NOMO-1 treated with DMSO at 0.1 percent for 48 hours (cell line): ENCODE measurements at regions not wholly inside any gene's neighbourhood (a gene's known extent, or its start where the extent isn't known, plus 50 kb on each side); places are given as distances from the start of the nearest gene placed in this dataset.

ENCODE experiments used
- DNase-seq: peaks from one replicate; lab custom pipeline; 2025; ENCODE audit not compliant: unreplicated experiment; lab: John Stamatoyannopoulos, UW

DNA sequence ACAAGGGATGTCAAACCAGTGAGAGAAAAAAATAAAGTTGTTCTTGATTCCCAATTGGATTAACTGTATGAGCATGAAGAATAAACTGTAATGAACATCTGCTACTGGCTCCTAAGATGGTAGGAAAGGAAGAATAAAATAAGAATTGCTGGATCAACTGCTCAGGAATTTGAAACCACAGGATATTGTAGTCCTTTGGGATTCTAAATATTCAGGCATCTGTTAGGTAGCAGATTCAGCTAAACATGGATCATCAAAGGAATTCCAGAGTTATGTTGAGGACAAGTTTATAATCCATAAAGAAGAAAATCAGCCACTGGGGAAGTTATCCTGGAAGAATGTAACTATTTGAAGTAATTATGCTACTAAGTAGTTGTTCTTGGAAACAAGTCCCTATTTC is 65.8 kb downstream of the ISL1 start:
- no peak for DNase-seq

- DNase-seq: no peak
Measured at GRCh38 chr5:51452562-51452961, 69.3 kb downstream of the ISL1 start.

DNA sequence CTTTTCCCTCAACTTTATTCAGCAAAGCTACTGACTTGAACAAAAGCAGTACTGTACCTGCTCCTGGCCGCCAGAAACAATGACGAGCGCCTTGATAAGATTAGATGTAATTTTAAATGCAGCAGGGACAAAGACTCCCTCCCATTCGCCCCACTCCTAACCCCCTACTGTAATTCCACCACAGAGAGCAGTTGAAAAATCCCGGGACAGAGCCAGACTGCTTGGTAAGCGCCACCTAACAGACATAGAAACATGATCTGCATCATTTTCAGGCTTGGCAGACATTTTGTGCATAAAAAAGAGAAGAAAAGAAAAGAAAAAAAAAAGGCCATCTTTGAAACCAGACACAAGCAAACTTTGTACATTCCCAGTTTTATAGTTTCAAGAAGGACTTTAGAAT is 81.9 kb downstream of the ISL1 start:
- no peak for DNase-seq

DNA sequence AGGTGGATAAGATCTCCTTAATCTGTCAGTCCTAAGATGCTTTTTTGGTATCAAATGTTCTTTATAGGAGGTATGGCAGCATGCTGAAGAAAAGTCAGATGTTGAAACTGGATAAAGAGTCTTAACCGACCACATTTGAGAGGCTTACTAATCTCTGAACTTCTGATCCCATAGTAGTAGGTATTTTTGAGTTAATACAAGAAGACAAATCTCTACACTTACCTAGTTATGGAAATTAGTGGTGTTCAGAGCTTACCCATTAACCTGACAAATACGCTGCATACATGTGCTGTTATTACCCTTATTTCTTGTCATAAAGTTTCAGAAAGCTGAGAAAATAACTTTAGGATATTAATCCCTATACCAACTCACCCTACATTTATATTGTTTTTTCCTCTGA is 83.0 kb downstream of the ISL1 start:
- DNase-seq: no peak

GRCh38 chr5:51468196-51468595 is 84.9 kb downstream of the ISL1 start:
- DNase-seq: no peak

GRCh38 chr5:51471630-51472029 is 88.4 kb downstream of the ISL1 start:
- DNase-seq: no peak

DNA sequence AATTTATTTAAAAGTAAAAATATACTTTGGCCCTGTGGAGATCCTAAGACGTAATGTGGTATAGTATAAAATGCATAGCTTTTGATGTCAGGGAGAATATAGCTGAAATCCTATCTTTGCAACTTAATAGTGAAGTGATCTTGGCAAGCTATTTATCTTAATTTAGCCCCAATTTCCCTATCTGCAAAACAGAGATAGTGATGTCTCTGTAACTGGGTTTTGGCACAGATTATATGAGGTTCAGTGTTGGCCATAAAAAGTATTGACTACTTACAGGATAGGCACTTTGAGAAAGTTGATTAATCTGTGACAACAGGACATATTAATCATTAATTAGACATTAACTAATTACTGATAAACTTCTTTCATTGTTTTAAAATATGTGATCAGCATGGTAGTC is 89.2 kb downstream of the ISL1 start:
- no peak for DNase-seq

DNA sequence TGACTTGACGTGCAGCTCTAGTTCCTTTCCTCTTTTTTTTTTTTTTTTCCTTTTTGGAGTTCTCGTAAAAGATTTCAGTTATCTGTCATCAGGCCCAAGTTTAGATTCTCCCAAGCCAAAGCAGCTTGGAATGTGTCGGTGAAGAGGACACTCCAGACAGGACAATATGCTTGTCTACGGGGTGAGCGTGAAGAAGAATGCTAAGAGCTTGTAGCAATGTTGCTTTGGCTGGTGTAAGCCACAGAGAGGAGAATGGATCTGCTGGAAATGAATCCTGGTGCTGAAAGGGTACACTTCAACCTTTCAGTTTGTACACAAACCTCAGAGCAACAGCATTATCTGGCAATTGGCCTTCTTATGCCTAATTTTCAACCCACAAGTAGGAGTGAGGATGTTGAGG is 92.4 kb downstream of the ISL1 start:
- no peak for DNase-seq

DNA sequence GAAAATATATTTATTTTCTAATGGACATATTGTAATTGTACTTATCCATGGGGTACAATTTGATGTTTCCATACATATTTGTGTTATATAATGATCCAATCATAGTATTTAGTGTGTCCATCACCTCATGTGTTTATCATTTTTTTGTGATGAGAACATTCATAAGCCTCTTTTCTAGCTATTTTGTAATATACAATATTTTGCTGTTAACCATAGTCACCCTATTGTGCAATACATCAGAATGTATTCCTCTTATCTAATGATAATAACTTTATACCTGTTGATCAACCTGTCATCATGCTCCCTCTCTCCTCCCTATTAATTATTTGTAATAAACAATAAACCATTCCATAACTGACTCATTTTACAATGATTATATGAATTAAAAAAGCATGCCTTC is 93.2 kb downstream of the ISL1 start:
- DNase-seq: no peak

GRCh38 chr5:51479840-51480239 is 96.6 kb downstream of the ISL1 start:
- DNase-seq: no peak

GRCh38 chr5:51484326-51484725 is 101.1 kb downstream of the ISL1 start:
- DNase-seq: no peak

DNA sequence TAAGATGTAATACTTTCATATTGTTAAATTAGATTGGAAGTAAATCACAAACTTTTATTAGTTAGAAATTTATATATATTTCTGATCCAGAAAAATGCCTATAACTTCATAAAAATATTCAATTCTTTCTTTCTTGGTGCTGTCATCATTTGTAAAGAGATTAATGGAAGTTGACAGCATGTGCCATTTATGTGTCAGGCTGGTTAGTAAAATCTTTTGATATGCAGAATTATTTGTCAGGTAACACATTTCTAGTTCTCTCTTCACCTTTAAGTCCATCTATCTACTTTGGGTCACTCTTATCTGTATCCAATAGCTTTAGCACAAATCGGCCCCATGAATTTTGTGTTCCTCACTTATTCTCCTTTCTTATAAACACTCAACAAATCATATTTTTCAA is 102.9 kb downstream of the ISL1 start:
- no peak for DNase-seq

- DNase-seq: no peak
Measured at GRCh38 chr5:51487952-51488351, 104.7 kb downstream of the ISL1 start.

DNA sequence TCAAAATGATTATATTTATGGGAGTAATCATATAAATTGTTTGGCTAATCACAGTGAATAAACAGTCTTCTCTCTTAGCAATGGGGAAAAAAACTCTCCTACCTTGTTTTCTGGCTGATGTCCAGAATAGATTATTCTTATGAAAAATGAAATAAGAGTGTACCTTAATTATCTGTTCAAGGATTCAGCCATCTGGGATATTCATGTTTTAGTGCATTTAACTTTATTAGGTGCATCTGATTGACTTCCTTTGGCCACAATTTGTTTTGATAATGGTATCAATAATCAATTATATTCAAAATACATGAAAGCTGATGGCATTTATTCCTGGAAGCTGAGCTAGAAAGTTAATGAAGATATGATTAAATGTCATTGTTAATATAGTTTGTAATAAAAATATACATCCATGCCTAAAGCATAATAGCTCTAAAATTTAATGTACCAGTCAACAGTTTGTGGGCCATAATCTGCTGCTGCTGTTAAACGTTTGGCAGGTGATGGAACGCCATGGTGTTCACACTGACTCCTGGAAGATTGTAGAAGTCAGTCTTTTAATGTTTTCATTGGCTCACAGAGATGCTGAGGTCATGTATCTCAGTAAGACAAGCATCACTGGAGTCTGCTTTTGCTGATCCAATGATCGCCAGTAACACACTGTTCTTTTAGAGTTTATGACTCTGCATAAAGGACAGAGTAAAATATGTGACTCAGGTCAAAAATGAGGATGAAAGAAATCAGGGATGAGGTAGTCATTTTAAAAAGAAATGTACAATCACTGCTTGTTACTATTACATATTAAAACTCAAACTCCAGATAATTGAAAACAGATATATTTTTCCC is 105.8 kb downstream of the ISL1 start:
- DNase-seq: no peak

DNA sequence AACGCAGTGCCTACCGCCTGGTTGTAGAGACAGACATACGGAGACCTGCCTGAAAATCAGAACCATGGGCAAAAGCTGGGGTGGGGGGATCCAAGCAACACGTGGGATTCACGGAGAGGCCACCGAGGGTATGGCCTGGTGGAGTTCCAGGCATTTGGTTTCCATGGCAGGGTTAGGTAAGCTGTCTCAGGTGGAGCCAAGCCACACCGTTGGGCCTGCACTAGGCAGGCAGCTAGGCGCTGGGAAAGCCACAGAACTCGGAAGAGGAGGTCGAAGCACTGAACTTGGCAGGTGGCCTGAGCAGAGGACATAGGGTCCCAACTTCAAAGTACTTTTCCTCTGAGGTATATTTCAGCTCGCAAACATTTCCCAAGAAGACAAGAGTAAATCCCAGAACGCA is 111.6 kb downstream of the ISL1 start:
- no peak for DNase-seq

- no peak for DNase-seq
Measured at GRCh38 chr5:51495672-51496071, 112.4 kb downstream of the ISL1 start.

DNA sequence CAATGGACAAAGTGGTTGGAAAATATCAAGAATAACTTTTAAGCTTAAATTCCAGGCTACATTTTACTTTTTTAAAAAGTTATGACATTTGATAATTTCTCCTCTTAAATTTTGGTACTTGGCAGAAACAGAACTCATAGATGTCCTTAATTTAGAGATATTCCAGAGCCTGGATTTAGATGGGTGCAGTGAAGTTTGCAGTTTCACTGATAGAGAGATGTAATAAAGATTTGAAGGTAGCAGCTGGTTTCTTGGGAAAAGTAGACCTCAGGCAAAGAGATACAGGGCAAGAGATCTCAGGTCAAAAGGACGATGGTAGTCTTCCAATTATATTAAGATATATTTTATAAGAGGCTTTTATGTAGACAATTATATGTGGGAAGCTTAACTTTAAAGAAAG is 134.6 kb downstream of the ISL1 start:
- DNase-seq: no peak

DNA sequence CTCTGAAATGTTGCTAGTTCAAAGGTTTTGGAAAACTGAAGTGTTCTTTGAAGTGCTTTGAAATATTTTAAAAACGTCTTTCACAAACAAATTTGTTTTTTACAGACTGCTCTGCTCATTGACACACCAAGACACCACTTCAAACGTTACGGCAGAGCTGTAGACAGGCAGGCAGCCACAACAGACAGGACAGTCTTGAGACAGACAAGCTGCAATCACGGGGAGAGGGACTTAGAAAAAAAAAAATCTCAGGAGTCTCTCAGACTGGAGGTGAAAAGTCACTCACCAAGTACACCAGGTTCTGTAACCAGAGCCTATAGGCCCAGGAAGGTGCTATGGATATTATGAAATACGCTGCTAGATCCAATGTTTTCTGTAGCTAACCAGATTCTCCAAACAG is 135.4 kb downstream of the ISL1 start:
- no peak for DNase-seq

- no peak for DNase-seq
Measured at GRCh38 chr5:51521583-51521982, 138.3 kb downstream of the ISL1 start.

DNA sequence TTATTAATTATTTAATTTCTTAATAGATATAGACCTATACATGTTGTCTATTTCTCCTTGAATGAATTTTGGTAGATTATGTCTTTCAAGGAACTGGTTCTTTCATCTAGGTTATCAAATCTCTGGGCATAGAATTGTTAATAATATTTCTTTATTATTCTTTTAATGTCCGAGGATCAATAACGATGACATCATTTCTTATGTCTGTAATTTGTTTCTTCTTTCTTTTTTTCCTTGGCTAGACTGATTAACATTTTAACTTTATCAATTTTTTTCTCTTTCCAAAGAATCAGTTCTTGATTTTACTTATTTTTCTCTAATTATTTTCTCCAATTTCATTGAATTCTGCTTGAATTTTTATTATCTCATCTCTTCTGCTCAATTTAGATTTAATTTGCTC is 156.0 kb downstream of the ISL1 start:
- DNase-seq: no peak

DNA sequence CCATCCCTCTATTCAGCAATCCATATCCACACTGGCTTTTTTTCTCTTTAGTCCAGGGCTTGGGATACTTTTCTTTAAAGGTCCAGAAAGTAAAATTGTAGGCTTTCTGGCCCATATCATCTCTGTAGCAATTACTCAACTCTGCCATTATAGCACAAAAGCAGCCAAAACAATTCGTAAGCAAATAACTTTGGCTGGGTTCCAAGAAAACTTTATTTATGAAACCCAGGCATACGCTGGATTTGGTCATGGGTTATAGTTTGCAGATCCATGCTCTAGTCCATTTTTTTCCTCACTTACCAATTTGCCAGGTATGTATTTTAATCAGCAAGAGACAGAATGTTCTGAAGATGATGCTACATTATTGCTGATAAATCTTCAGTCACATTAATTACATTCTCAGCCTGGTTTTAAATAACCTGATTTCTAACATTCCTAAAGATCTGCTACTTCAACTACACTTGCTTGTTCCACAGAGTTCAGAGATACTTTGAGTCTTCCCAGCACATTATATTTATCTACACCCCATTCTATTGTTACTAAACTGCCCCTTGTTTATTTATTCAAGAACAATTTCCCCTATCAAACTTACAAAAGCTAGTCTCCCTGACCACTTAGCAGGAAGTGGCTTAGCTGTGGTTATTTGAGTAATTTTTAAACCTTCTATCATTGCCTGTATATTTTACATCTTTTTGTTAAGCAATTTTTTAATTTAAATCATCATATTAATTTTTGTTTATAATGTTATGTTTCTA is 161.0 kb downstream of the ISL1 start:
- peak; percentile 27 for DNase-seq

DNA sequence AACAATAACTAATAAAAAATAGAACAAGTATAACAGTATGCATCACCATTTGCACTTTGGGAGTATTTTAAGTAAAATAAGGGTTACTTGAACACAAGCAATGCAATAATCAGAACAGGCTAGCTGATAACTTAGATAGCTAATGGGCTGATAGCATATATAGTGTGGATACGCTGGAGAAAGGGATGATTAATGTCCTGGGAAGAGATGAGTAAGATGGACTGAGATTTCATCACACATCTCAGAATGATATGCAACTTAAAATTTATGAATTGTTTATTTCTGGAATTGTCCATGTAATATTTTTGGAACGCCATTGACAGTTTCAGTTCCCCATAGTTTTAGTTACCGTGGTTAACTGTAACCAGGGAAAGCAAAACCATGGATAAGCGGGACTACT is 173.6 kb downstream of the ISL1 start:
- DNase-seq: no peak

DNA sequence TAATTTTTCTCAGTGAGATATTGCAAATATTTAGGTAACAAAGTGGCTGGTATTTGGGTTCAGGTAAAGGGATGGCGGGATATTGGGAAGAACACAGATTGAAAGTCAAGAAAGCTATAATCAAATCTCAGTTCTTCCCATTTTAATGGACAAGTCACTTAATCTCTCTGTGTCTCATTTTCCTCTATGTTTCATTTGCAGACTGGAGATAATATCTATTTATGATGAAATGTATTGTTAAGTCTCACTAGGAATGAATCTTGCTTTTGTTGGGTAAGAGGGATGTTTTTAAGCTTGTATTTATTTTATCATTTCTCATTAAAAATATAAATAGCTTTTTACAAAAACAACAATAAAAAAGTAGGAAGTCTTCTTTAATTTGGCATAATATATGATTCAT is 175.4 kb downstream of the ISL1 start:
- no peak for DNase-seq
